G401 (cell line): ENCODE measurements at regions not wholly inside any gene's neighbourhood (a gene's known extent, or its start where the extent isn't known, plus 50 kb on each side); places are given as distances from the start of the nearest gene placed in this dataset.
"Not testable (repeated sequence)": the region's sequence is repeated elsewhere in the genome, so short reads cannot be mapped to it uniquely, and the experiment has no call there.

Source experiments
- DNase-seq: peaks from one replicate; pipeline ENCODE4 v3.0.0-alpha.2; 2015; ENCODE audit warnings: low spot score
- in situ Hi-C: cut with HindIII; loops from 2 replicates; pipeline ENCODE4 v1.10.0; 2016; ENCODE audit warnings: low sequenced_read_pairs, mixed read lengths

- no peak for DNase-seq
These were observed 87.1 kb upstream of the ZNF281 start for GRCh38 chr1:200496937-200497336.

DNA sequence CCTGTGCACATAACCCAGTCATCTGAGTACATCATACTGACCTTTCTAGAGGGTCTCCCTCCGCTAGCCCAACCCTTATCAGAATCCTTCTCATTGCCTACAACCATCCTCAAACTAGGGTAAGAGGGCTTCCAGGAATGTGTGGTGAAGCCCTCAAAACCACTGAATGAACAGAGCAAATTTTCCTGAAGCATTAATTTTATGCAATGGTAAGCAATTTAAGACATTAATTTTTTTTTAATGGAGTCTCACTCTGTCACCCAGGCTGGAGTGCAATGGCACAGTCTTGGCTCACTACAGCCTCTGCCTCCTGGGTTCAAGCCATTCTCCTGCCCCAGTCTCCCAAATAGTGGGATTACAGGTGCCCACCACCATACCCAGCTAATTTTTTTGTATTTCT, 86.1 kb upstream of the ZNF281 start:
- in situ Hi-C loops: no loop called here
- no peak for DNase-seq

More at GRCh38 chr1:200496937-200497336, 87.1 kb upstream of the ZNF281 start:
- in situ Hi-C loops: no loop called here

DNA sequence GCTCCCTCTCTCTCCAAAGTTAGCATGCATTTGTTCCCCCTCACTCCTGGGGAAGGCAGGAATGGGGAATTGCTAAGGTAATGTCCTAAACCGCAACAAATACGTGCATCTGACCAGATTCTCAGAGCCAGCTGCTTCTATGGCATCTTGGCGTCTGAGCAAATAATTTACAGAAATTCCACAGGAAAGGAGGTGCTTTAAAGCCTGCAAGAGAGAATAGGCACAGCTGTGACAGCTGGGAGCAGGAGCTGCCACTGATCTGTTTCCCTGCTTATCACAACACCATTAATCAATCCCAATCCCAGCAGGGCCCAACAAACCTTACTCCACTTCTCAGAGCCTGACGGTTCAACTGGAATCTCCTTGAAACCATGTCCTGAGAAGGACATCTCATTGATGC, 83.5 kb upstream of the ZNF281 start:
- DNase-seq: no peak
- in situ Hi-C loops: no loop called here

- no peak for DNase-seq
- in situ Hi-C loops: no loop called here
These were observed 81.3 kb upstream of the ZNF281 start for GRCh38 chr1:200491103-200491502.

- DNase-seq: no peak
- in situ Hi-C loops: no loop called here
These were observed 80.3 kb upstream of the ZNF281 start for GRCh38 chr1:200490183-200490582.

DNA sequence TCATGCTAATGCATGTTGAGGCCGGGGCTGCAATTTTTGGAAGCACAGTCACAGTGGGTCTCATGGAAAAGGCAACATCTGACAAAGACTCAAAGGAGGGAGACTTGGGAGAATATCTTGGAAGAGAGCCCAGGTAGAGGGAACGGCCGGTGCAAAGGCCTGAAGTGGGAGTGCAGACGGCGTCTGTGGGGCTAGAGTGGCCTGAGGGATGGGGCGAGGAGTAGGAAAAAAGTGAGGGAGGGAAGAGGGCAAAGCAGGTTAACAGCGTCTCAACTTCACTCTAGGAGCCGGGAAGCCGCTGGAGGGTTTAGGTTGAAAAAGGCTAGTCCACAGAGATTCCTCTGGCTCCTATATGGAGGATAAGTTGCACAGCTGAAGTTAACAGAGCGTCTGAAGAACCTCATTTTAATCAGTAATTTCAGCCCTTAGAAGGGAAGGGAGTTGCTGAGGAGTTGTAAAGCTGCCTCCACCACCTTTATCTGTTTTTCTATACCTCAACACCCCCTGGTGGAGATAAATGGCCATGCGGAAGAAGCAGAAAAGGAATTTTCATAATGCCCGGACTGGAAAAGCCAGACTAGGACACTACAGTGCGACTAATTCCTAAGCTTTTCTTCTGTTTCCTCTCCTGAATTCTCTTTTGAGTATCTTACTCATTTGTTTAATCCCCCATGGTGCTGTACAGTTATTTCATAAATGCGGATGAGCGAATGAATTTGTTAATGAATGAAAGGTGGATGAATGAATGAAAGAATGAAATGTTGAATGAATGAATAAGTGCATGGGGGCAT, 78.7 kb upstream of the ZNF281 start:
- in situ Hi-C loops: no loop called here
- DNase-seq: peak; percentile 43

- in situ Hi-C loops: no loop called here
- DNase-seq: no peak
These were observed 77.8 kb upstream of the ZNF281 start for GRCh38 chr1:200487650-200488049.

- no peak for DNase-seq
- in situ Hi-C loops: no loop called here
These were observed 76.8 kb upstream of the ZNF281 start for GRCh38 chr1:200486634-200487033.

DNA sequence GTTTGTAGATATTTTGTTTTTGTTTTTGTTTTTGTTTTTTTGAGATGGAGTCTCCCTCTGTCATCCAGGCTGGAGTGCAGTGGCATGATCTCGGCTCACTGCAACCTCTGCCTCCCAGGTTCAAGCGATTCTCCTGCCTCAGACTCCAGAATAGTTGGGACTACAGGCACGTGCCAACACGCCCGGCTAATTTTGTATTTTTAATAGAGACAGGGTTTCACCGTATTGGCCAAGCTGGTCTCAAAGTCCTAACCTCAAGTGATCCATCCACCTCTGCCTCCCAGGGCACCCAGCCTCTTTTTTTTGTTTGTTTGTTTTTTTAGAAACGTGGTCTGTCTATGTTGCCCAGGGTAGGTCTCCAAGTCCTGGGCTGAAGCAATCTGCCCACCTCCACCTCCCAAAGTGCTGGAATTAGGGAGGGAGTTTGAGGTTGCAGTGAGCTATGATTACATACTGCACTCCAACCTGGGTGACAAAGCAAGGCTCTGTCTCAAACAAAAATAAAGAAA, 74.7 kb upstream of the ZNF281 start:
- in situ Hi-C loops, DNase-seq: not testable (repeated sequence)

- in situ Hi-C loops: no loop called here
- DNase-seq: no peak
These were observed 73.8 kb upstream of the ZNF281 start for GRCh38 chr1:200483491-200484143.

DNA sequence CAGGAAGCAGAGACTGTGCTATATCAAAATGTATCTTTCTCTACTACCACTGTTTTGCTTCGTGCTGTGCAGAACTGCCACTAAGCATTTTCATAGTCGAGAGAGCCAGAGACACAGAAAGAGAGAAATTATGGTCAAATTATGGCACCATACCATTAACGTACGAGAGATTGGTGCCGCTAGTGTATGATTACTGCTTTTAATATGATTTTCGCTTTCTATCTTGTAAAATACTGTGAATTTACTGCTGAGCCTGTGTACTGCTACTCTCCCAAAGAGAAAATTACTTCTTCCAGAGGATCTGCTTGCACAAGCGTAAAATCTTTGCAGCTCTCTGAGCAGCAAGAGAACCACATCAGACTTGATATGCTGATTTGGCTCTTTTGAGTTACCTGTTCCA, 71.1 kb upstream of the ZNF281 start:
- in situ Hi-C loops: no loop called here
- no peak for DNase-seq

- in situ Hi-C loops: no loop called here
- DNase-seq: no peak
These were observed 70.0 kb upstream of the ZNF281 start for GRCh38 chr1:200479816-200480215.

- in situ Hi-C loops: no loop called here
- no peak for DNase-seq
These were observed 69.2 kb upstream of the ZNF281 start for GRCh38 chr1:200478945-200479558.

DNA sequence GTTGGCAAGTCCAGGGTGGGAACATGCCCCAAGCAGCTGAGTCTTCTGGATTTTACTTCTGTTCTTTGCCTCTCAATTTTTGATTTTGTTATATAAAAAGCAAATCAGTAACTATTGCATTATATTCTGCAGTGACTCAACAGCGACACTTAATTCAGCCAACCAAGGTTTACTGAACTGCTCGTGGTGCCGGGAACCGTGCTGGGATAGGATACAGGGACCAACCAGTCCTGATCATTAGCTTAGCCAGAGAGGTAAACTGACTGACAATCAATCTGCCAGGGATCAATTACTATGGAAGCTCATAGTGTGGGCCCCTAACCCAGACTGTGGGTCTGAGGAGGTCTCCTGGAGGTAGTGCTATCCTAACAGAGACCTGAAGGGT, 68.4 kb upstream of the ZNF281 start:
- in situ Hi-C loops: no loop called here

DNA sequence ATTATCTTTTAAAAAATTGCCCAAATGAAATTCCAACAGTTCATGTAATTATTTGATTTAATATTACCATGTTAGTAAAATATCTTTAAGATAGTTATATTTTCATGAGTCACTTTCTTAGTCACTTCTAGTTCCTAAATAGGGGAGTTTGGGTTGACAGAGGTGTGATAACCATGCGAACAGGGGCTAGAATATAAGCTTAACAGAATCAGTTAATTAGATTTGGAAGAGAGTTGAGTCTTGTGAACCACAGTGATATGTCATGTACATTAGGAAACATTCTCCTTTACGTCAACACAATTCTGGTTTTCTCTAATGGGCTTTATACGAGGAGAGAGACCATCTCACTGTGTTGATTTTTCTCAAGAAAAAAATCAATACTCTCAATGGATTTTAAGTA, 64.8 kb upstream of the ZNF281 start:
- no peak for DNase-seq
- in situ Hi-C loops: no loop called here

More for the DNA sequence above, 68.4 kb upstream of the ZNF281 start:
- no peak for DNase-seq

DNA sequence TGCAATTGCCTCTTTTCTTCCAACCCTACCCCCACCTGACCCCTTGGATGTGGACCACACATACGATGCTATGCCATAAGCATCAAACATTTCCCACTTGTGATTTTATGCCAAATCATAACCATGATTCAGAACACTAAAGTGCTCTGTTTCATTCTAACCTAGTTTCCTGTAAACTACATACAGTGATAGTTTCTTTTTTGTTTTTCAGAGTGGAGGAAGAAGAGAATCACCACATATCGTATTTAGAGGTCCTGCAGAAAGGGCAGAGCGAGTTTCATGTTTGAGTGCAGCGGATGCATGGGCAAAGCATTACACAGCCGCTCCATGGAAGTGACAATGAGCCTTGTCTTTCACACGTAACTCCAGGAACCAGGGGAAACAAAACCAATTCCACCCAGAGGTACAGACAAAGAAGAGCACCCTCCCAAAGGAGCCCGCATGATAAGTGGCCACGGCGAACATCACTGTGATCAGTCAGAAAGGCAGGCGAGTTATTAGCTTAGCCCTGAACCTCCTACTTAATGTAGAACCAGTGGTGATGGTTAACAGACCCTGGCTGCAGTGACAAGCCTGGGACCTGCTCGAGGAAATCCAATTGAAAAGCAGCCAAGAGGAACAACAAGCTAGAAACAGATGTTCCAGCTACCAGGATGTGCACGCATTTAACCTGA, 64.0 kb upstream of the ZNF281 start:
- DNase-seq: no peak
- in situ Hi-C loops: no loop called here

DNA sequence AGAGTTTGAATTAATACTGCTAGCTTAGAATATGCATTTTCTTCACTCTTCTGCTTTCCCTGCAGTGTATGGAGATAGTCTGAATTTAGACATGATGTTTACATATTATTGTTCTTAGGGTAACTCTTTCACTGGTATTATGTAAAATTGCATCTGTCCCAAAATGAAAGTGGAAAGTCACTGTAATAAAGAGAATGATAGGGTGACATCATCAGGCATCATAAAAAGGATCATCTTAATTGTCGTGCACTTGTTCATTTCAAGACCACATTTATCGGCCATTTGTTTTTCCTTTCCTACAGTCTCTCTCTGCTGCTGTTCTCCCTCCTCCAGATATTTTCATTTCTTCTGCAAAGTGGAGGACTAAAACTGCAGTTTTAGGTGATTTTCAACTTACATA, 61.9 kb upstream of the ZNF281 start:
- no peak for DNase-seq
- in situ Hi-C loops: no loop called here

- in situ Hi-C loops: no loop called here
- DNase-seq: no peak
These were observed 58.6 kb upstream of the ZNF281 start for GRCh38 chr1:200468264-200469001.

- in situ Hi-C loops: no loop called here
- no peak for DNase-seq
These were observed 55.1 kb upstream of the ZNF281 start for GRCh38 chr1:200464784-200465400.
